ENCODE measurements at regions not wholly inside any gene's neighbourhood (a gene's known extent, or its start where the extent isn't known, plus 50 kb on each side); places are given as distances from the start of the nearest gene placed in this dataset.

GRCh38 chr7:29754874-29755490 lies 51.3 kb upstream of the WIPF3 start:
- TF ChIP-seq CTCF (IDR thresholded peaks at IDR 0.05) (no peak), POLR2A (IDR thresholded peaks at IDR 0.05) (no peak)
